ENCODE measurements at regions not wholly inside any gene's neighbourhood (a gene's known extent, or its start where the extent isn't known, plus 50 kb on each side); places are given as distances from the start of the nearest gene placed in this dataset.

GRCh38 chr14:58697930-58698642, 60.3 kb downstream of the DACT1 start:
- no peak for DNase-seq (ENCODE audit: low read depth in 2 of 2)
- no peak for TF ChIP-seq CTCF (IDR thresholded peaks at IDR 0.05; ENCODE audit: low read depth, low read length)

GRCh38 chr14:58699681-58700205, 62.0 kb downstream of the DACT1 start:
- H3K4me3 ChIP-seq (replicated peaks in 1 of 2; ENCODE audit: low read depth in 2 of 2, low read length in 2 of 2): no peak overlapping the region
- no peak for TF ChIP-seq CTCF (IDR thresholded peaks at IDR 0.05; ENCODE audit: low read depth, low read length)
- DNase-seq (ENCODE audit: low read depth in 2 of 2): no peak

More at GRCh38 chr14:58697930-58698642, 60.3 kb downstream of the DACT1 start:
- H3K4me3 ChIP-seq (replicated peaks in 1 of 2; ENCODE audit: low read depth in 2 of 2, low read length in 2 of 2): no peak overlapping the region

DNA sequence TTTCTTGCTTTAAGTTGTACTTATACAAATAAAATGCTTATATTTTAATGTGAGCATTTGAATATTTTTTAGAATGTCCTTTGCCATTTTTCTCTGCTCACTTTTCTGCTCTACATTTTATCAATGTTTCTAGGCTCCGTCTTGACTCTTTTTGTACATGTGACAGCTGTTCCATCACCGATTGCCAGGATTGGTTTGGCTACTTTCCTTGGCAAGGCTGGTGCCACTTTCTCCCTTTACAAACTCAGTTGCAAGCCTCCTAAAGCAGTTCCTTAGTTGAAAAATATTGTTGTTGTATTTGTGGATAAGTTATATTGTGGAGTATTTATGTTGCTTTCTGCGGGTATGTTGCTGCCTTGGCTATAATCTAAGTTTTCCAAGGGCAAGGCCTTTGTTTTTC, 63.4 kb downstream of the DACT1 start:
- no peak for TF ChIP-seq CTCF (IDR thresholded peaks at IDR 0.05; ENCODE audit: low read depth, low read length)
- no peak for DNase-seq (ENCODE audit: low read depth in 2 of 2)
- no peak overlapping the region for H3K4me3 ChIP-seq (replicated peaks in 1 of 2; ENCODE audit: low read depth in 2 of 2, low read length in 2 of 2)

DNA sequence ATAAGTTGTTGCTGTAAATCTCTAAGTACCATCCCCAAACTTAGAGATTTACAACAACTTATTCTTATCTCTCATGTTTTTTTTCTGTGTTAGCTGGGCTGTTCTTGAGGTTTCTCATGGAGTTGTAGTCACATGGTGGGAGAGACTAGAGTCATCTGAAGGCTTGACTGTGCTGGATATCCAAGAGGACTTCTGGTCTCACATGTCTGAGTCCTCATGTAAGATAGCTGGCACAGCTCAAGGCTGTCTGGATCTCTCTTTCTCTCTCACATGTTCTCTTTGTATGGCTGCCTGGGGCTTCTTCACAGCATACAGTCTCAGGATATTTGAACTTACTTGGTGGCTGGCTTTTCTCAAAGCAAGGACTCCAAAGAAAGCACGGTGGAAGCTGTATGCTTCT, 63.8 kb downstream of the DACT1 start:
- TF ChIP-seq CTCF (IDR thresholded peaks at IDR 0.05; ENCODE audit: low read depth, low read length): no peak
- no peak for DNase-seq (ENCODE audit: low read depth in 2 of 2)
- H3K4me3 ChIP-seq (replicated peaks in 1 of 2; ENCODE audit: low read depth in 2 of 2, low read length in 2 of 2): no peak overlapping the region

DNA sequence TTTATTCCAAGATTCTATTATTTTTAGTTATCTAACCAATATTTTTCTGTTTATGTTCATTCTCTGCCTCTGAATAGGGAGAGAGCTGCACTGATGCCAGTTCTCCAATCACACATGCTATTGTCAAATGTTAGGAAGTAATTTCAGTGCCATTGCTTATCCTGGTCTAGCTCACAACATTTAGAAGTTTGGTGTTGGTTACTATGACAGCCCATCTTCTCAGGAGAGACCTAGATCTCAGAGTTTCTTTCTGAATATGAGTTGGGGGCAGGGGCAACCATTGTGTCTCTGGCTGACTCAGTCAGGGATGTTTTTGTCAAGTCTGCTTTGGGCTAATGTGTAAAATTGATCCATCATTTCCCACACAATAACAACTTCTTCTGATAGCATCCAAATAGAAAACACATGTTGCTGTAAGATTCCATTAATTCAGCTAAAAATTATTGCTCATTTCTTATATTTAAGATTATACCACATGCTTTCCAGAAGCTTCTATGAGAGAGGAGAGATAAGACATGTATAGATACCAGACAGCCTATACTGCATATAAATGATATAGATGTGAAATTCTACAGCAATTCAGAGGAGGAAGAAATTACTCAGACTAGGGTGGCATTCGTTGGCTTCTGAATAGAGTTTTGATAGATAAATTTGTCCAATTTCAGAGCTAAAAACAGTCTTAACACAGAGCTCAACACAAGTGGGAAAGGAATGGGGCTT, 64.8 kb downstream of the DACT1 start:
- TF ChIP-seq CTCF (IDR thresholded peaks at IDR 0.05; ENCODE audit: low read depth, low read length): no peak
- no peak overlapping the region for H3K4me3 ChIP-seq (replicated peaks in 1 of 2; ENCODE audit: low read depth in 2 of 2, low read length in 2 of 2)
- no peak for DNase-seq (ENCODE audit: low read depth in 2 of 2)

- TF ChIP-seq CTCF (IDR thresholded peaks at IDR 0.05; ENCODE audit: low read depth, low read length): no peak
- DNase-seq (ENCODE audit: low read depth in 2 of 2): no peak
- H3K4me3 ChIP-seq (replicated peaks in 1 of 2; ENCODE audit: low read depth in 2 of 2, low read length in 2 of 2): no peak overlapping the region
Observed at GRCh38 chr14:58703161-58703506, 65.4 kb downstream of the DACT1 start.

All from cardiac fibroblast (primary cell).